ENCODE measurements at regions not wholly inside any gene's neighbourhood (a gene's known extent, or its start where the extent isn't known, plus 50 kb on each side); places are given as distances from the start of the nearest gene placed in this dataset.

DNA sequence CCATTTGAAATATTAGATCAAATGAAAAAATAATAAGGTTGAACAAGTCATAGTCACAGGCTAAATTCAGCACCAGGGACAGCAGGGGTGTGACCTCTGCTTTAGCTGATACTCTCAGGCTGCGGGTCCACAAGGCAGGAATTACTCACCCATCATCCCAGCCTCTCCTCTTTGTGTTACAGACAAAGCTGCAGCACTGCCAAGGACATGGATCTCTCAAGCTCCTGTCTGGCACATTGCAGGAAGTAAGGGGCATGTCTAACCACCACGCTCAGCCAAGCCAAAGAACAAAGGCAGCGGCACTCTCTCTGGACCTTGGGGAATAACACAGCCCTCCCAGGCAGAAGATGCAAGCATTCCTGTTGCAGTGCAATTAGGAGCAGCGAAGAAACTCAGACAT lies 783.8 kb downstream of the VRK1 start:
- H3K4me1 ChIP-seq (ENCODE audit: insufficient read depth), result no peaks in the 10 kb centered on the region
- no peaks in the 10 kb centered on the region for H3K36me3 ChIP-seq (replicated peaks; ENCODE audit: insufficient read depth, low read depth)
- TF ChIP-seq, protein P1, sequence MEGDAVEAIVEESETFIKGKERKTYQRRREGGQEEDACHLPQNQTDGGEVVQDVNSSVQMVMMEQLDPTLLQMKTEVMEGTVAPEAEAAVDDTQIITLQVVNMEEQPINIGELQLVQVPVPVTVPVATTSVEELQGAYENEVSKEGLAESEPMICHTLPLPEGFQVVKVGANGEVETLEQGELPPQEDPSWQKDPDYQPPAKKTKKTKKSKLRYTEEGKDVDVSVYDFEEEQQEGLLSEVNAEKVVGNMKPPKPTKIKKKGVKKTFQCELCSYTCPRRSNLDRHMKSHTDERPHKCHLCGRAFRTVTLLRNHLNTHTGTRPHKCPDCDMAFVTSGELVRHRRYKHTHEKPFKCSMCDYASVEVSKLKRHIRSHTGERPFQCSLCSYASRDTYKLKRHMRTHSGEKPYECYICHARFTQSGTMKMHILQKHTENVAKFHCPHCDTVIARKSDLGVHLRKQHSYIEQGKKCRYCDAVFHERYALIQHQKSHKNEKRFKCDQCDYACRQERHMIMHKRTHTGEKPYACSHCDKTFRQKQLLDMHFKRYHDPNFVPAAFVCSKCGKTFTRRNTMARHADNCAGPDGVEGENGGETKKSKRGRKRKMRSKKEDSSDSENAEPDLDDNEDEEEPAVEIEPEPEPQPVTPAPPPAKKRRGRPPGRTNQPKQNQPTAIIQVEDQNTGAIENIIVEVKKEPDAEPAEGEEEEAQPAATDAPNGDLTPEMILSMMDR (IDR thresholded peaks at IDR 0.05; ENCODE audit: poor library complexity), result no peak
- TF ChIP-seq EZH2phosphoT487 (IDR thresholded peaks at IDR 0.05; ENCODE audit: low read depth, severe bottlenecking, unreplicated experiment) (no peak), EZH2 (IDR thresholded peaks at IDR 0.05; ENCODE audit: borderline replicate concordance) (no peak)
- DNase-seq (ENCODE audit: low spot score), result peak; percentile 56
- no peaks in the 10 kb centered on the region for H3K9me2 ChIP-seq (replicated peaks; ENCODE audit: insufficient read depth)
- H3K27me3 ChIP-seq, result no peaks in the 10 kb centered on the region
- no peaks in the 10 kb centered on the region for H3K9me3 ChIP-seq (ENCODE audit: low read depth)
- WGBS (ENCODE audit: low lambda C conversion rate, missing lambda C conversion rate), result 50% methylated on average over 4 of the region's 4 CpGs
- no peak overlapping the region for H2AFZ ChIP-seq
- H3K79me2 ChIP-seq, result no peaks in the 10 kb centered on the region
- H3K4me3 ChIP-seq, result no peak overlapping the region
- no peak overlapping the region for H3K4me2 ChIP-seq
- no peak overlapping the region for H3K27ac ChIP-seq
- H4K20me1 ChIP-seq (ENCODE audit: insufficient read depth, poor library complexity, severe bottlenecking), result no peaks in the 10 kb centered on the region

DNA sequence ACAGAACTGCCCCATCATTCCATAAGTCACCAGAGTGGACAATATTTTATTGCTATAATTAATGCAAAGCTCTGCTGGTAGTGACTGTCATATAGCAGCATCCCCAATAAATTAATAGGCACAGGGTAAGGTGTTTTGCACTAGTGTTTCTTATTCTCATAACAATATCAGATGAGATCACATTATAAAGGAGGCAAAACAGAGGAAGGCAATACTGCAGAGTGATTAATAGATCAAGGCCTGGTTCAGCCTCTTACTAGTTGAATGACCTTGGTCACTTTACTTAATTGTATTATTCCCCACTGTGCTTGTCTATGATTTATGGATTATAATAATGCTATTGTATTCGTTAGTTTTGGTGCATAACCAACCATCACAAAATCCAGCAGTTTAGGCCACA lies 784.8 kb downstream of the VRK1 start:
- Histone ChIP-seq H3K9me2 (replicated peaks; ENCODE audit: insufficient read depth) (no peaks in the 10 kb centered on the region), H3K36me3 (replicated peaks; ENCODE audit: insufficient read depth, low read depth) (no peaks in the 10 kb centered on the region), H3K4me1 (ENCODE audit: insufficient read depth) (no peaks in the 10 kb centered on the region), H4K20me1 (ENCODE audit: insufficient read depth, poor library complexity, severe bottlenecking) (no peaks in the 10 kb centered on the region), H3K9me3 (ENCODE audit: low read depth) (no peaks in the 10 kb centered on the region), H2AFZ (no peak overlapping the region), H3K27me3 (no peaks in the 10 kb centered on the region), H3K79me2 (no peaks in the 10 kb centered on the region), H3K4me2 (no peak overlapping the region), H3K27ac (no peak overlapping the region), H3K4me3 (no peak overlapping the region)
- no peak for DNase-seq (ENCODE audit: low spot score)
- WGBS (ENCODE audit: low lambda C conversion rate, missing lambda C conversion rate), result 77% methylated on average over 1 of the region's 1 CpG
- TF ChIP-seq EZH2 (IDR thresholded peaks at IDR 0.05; ENCODE audit: borderline replicate concordance), result no peak
- TF ChIP-seq, protein P1 (IDR thresholded peaks at IDR 0.05; ENCODE audit: poor library complexity), result no peak
- no peak for TF ChIP-seq EZH2phosphoT487 (IDR thresholded peaks at IDR 0.05; ENCODE audit: low read depth, severe bottlenecking, unreplicated experiment)

DNA sequence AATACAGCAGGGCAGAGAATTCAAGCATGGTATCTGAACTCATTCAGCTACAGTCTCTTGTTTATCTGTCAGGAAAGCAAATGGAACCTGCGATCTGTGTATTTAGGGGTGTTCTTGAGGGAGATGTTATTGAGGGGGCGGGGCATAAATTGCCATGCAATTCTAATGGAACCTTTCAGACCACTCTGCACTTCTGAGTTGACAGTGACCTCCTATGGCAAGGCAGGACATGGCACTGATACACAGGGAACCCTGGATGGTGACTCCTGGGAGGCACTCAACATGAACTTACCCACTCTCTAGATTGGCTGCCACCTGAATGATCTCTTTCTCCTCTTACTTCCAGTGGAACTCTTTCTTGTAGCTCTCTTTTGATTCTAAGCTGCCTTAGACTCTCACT lies 787.3 kb downstream of the VRK1 start:
- Histone ChIP-seq H2AFZ (no peak overlapping the region), H3K9me3 (ENCODE audit: low read depth) (no peaks in the 10 kb centered on the region), H3K9me2 (replicated peaks; ENCODE audit: insufficient read depth) (no peaks in the 10 kb centered on the region), H3K27me3 (no peaks in the 10 kb centered on the region), H3K4me3 (no peak overlapping the region), H3K79me2 (no peaks in the 10 kb centered on the region), H3K4me2 (no peak overlapping the region), H3K27ac (no peak overlapping the region), H3K36me3 (replicated peaks; ENCODE audit: insufficient read depth, low read depth) (no peaks in the 10 kb centered on the region), H4K20me1 (ENCODE audit: insufficient read depth, poor library complexity, severe bottlenecking) (no peaks in the 10 kb centered on the region), H3K4me1 (ENCODE audit: insufficient read depth) (no peaks in the 10 kb centered on the region)
- no peak for DNase-seq (ENCODE audit: low spot score)
- TF ChIP-seq, protein P1 (IDR thresholded peaks at IDR 0.05; ENCODE audit: poor library complexity), result no peak
- TF ChIP-seq EZH2phosphoT487 (IDR thresholded peaks at IDR 0.05; ENCODE audit: low read depth, severe bottlenecking, unreplicated experiment), result no peak
- TF ChIP-seq EZH2 (IDR thresholded peaks at IDR 0.05; ENCODE audit: borderline replicate concordance), result no peak
- WGBS (ENCODE audit: low lambda C conversion rate, missing lambda C conversion rate), result 58% methylated on average over 2 of the region's 2 CpGs
